Activated T-cell treated with anti-CD3 and anti-CD28 coated beads, Interleukin-2, amount 50 U/mL, for 4 hours (primary cell): ENCODE measurements at regions not wholly inside any gene's neighbourhood (a gene's known extent, or its start where the extent isn't known, plus 50 kb on each side); places are given as distances from the start of the nearest gene placed in this dataset.

Source experiments
- ATAC-seq, 2 donors: fragments of 200-7000 bp; cut with Tn5 transposase; one replicate each; pipeline ENCODE4 v1.10.0; 2021
- DNase-seq: peaks from one replicate; pipeline ENCODE4 v3.0.0-alpha.2; 2020
- H3K27me3 Mint-ChIP-seq: one replicate; pipeline ENCODE4 v1.8.0; 2021; ENCODE audit warnings: low read depth, mixed read lengths
- H3K36me3 Mint-ChIP-seq: one replicate; pipeline ENCODE4 v1.8.0; 2022; ENCODE audit warnings: mixed read lengths; ENCODE audit not compliant: insufficient read depth
- H3K4me1 Mint-ChIP-seq: one replicate; pipeline ENCODE4 v1.8.0; 2021; ENCODE audit warnings: low read depth, mixed read lengths
- H3K4me3 Mint-ChIP-seq: one replicate; pipeline ENCODE4 v1.8.0; 2021; ENCODE audit warnings: mild to moderate bottlenecking, moderate library complexity, mixed read lengths
- H3K9me3 Mint-ChIP-seq: one replicate; pipeline ENCODE4 v1.8.0; 2021; ENCODE audit warnings: mixed read lengths

DNA sequence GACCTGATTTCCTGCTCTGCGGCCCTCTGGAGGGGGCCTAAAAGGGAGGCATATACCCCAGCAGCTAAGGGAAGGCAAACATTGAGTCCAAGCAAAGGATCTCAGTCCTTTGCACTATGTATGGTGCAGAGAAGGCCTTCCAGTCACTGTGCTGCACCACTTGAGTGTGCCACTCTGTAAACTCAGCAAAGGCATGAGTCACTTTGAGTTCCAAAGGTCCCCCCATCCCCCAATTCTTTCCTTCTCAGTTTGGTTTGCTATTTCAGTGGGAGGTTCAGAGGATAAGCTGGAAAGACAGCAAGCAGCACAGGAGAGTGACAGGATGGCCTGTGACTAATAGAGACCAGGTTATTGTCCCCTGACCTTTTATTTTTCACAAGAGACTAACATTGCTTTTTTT is 131.3 kb downstream of the FHDC1 start:
- H3K36me3 Mint-ChIP-seq: no peaks in the 10 kb centered on the region
- no peak for ATAC-seq
- no peak for DNase-seq
- H3K27me3 Mint-ChIP-seq: no peaks in the 10 kb centered on the region
- no peak overlapping the region for H3K4me3 Mint-ChIP-seq
- peaks cover 5% of the 10 kb centered on the region for H3K9me3 Mint-ChIP-seq
- no peaks in the 10 kb centered on the region for H3K4me1 Mint-ChIP-seq

DNA sequence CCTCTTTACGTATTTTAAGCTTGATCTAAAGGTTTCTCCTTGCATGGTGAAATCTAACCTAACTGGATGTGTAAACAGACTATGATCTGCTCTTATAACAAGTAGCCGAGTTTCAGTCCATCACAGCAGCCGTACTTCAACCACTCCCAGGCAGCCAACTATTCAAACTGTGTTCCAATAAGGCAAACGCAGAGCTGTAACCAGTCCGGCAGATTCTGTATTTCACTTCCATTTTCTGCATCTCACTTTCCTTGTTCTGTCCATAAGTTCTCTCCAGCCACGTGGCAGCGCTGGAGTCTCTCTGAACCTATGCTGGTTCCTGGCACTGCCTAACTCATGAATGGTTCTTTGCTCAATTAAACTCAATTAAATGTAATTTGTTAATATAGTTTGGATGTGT is 132.6 kb downstream of the FHDC1 start:
- peaks cover 2% of the 10 kb centered on the region for H3K4me1 Mint-ChIP-seq
- DNase-seq (no peak), ATAC-seq (no peak)
- H3K9me3 Mint-ChIP-seq: peaks cover 5% of the 10 kb centered on the region
- no peaks in the 10 kb centered on the region for H3K36me3 Mint-ChIP-seq
- H3K4me3 Mint-ChIP-seq: no peak overlapping the region
- no peaks in the 10 kb centered on the region for H3K27me3 Mint-ChIP-seq

DNA sequence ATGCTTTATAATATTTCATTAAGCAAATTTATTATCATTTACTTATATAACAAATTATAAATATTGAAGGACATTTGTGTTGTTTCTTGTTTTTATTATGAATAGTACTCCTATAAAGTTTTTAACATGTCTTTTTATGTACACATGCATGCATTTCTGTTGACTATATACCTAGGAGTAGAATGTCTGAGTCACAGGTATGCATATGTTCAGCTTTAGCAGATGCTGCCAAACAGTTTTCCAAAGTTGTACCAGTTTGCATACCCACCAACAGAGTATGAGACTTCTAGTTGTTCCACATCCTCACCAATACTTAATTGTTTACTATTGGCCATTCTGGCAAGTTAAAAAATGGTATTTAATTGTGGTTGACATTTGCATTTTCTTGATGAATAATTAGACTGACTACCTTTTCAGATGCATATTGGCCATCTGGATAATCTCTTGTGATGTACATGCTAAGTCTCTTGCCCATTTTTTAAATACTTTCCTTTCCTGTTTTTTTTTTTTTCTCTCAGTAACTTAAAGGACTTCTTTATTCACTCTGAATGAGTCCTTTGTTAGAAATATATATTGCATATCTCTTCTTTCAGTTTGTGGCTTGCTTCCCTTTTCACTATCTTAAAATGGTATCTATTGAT is 132.2 kb upstream of the TRIM2 start:
- Mint-ChIP-seq H3K9me3 (peaks cover 5% of the 10 kb centered on the region), H3K4me1 (peaks cover 16% of the 10 kb centered on the region), H3K27me3 (no peaks in the 10 kb centered on the region), H3K4me3 (no peak overlapping the region), H3K36me3 (no peaks in the 10 kb centered on the region)
- DNase-seq: no peak
- no peak for ATAC-seq

DNA sequence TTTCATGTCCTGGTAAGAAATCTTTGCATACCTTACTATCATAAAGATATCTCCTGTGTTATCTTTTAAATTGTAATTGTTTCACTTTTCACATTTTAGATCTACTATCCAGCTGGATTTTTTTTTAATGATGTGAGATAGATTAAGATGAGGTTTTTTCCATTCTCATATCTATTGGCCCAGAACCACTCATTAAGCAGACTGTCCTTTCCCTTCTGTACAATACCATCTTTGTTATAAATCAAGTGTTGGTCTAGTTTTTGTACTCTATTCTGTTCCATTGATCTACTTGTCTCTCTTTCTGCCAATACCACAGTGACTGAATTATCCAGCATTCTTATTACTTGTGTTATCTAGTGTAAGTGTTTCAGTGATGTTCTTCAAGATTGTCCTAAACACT is 131.6 kb upstream of the TRIM2 start:
- peaks cover 5% of the 10 kb centered on the region for H3K9me3 Mint-ChIP-seq
- H3K4me3 Mint-ChIP-seq: no peak overlapping the region

DNA sequence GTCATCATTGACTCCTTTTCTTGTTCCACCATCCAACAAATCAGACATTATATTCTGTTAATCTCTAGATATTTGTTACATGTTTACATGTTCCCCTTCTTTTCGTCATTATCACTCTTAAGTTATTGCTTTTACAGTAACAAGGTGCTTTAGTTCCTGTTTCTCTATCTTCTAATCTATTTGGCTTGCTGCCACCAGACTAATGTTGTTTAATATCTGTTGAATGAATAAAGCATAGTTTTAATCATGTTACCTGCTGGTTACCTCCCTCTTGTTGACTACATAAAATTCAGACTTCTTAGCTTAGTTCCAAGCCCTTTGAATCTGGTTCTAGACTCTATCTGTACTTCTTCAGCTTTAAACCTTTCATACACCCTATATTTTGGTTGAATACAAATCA is 129.8 kb upstream of the TRIM2 start:
- no peak for ATAC-seq
- Mint-ChIP-seq H3K36me3 (no peaks in the 10 kb centered on the region), H3K27me3 (no peaks in the 10 kb centered on the region), H3K9me3 (peaks cover 5% of the 10 kb centered on the region), H3K4me1 (peaks cover 18% of the 10 kb centered on the region), H3K4me3 (no peak overlapping the region)
- DNase-seq: no peak

More for the DNA sequence above, 131.6 kb upstream of the TRIM2 start:
- no peak for DNase-seq
- no peaks in the 10 kb centered on the region for H3K36me3 Mint-ChIP-seq
- no peak for ATAC-seq
- no peaks in the 10 kb centered on the region for H3K27me3 Mint-ChIP-seq
- peaks cover 16% of the 10 kb centered on the region for H3K4me1 Mint-ChIP-seq

DNA sequence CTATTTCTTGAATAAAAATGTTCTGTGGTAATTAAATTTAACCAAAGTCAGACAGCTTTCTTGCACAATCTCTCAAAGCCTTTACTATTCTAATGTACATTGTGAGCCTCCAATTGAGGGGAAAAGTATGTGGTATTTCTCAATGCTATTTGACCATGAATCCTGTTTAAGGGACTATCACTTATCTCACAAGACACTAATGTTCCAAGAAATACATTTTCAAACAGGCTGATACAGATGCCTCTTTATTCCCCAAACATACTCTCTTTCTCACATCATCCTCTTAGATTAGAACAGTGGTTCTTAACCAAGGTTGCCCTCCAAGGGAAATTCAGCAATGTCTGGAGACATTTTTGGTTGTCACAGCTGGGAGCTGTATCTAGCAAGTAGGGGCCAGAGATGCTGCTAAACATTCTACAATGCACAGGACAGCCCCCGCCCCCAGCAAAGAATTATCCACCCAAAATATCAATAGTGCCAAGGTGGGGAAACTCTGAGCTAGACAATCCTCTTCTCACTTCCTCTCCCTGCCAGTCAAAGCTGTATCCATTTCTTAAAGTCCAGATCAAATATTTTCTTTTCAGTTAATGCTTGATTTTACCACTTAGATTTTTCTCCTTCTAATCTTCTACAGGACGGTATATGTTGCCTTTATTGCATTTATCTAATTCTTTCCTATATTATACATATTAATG is 129.2 kb upstream of the TRIM2 start:
- H3K36me3 Mint-ChIP-seq: no peaks in the 10 kb centered on the region
- H3K27me3 Mint-ChIP-seq: no peaks in the 10 kb centered on the region
- peaks cover 24% of the 10 kb centered on the region for H3K4me1 Mint-ChIP-seq
- ATAC-seq (no peak), DNase-seq (no peak)
- no peak overlapping the region for H3K4me3 Mint-ChIP-seq
- peaks cover 5% of the 10 kb centered on the region for H3K9me3 Mint-ChIP-seq

DNA sequence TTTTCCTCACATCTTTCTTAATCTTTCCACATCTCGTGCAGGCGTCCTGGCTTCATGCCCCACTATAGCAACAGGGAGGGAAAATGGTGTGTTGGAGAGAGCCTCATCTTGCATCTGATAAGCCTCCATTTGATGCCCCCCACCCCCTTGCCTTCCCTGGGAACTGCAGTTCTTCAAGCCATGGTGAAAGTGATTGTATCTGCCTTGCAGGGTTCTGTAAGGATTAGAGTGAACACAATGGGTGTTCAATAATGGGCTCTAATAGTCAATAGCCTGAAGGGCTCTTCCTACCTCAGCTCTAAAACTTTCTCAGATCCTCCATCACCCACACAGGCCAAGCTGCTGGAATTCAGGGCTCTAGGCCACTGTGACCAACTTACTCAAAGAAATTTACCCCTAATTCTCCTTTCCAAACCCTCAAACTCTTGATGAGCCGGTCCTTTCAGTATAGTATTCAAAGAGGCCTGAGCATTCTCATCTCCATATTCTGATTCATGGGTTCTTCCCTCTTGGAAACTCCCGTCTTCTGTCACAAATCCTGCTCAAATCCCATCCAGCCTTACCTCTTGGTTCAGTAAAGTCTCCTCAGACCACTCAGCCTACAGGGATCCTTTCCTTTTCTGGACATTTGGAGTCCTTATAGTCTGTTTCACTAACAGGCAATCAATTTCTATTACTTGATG is 128.3 kb upstream of the TRIM2 start:
- Mint-ChIP-seq H3K36me3 (no peaks in the 10 kb centered on the region), H3K9me3 (peaks cover 4% of the 10 kb centered on the region), H3K4me1 (peaks cover 33% of the 10 kb centered on the region), H3K4me3 (no peak overlapping the region), H3K27me3 (no peaks in the 10 kb centered on the region)
- ATAC-seq (no peak), DNase-seq (no peak)

DNA sequence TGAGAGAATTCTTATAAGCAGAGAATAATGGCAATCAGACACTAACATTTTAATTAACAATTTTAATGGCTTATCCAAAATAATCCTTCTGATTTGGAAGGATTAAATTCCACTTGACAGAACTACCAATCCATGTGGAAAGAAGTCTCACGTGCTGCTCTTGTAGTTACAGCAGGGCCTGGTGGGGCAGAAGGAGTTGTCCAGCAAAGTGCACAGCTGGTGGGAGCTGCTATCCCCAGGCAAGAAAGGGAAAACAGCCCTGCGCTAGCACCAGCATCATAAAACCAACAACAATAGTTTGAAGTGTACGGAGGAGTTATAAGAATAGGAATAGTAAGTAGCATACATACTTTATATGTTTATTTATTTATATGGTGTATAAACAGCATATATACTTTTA is 127.4 kb upstream of the TRIM2 start:
- ATAC-seq: no peak

DNA sequence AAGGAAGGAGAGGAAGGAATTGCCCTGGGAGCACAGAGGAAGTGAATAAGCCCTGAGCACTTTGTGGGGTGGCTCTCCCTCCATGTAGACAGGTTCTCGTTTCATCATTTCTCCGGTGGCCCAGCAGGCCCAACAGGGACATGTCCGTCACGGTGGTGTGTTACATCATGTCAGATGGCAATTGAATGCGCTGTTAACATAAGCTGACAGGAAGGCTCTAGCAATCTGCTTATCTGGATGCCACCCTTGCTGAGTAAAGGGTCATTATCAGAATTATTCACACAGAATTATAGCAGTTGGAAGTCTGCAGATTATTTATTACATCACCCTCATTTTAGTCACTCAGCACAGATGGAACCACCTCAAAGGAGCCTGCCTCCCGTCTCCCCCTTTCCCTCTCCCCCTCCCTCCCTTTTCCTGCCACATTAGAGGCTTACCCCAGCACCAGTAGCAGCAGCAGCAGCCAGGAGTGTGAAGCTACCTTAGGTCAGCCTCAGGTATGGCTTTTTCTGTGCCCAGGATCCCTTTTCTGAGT is 124.3 kb upstream of the TRIM2 start:
- H3K9me3 Mint-ChIP-seq: no peaks in the 10 kb centered on the region
- H3K27me3 Mint-ChIP-seq: no peaks in the 10 kb centered on the region
- no peak for DNase-seq
- H3K36me3 Mint-ChIP-seq: no peaks in the 10 kb centered on the region
- H3K4me1 Mint-ChIP-seq: peaks cover 54% of the 10 kb centered on the region
- no peak overlapping the region for H3K4me3 Mint-ChIP-seq
- ATAC-seq: no peak

More for the DNA sequence above, 127.4 kb upstream of the TRIM2 start:
- H3K4me3 Mint-ChIP-seq: no peak overlapping the region
- no peaks in the 10 kb centered on the region for H3K36me3 Mint-ChIP-seq
- H3K4me1 Mint-ChIP-seq: peaks cover 41% of the 10 kb centered on the region
- H3K27me3 Mint-ChIP-seq: no peaks in the 10 kb centered on the region
- DNase-seq: no peak
- no peaks in the 10 kb centered on the region for H3K9me3 Mint-ChIP-seq

DNA sequence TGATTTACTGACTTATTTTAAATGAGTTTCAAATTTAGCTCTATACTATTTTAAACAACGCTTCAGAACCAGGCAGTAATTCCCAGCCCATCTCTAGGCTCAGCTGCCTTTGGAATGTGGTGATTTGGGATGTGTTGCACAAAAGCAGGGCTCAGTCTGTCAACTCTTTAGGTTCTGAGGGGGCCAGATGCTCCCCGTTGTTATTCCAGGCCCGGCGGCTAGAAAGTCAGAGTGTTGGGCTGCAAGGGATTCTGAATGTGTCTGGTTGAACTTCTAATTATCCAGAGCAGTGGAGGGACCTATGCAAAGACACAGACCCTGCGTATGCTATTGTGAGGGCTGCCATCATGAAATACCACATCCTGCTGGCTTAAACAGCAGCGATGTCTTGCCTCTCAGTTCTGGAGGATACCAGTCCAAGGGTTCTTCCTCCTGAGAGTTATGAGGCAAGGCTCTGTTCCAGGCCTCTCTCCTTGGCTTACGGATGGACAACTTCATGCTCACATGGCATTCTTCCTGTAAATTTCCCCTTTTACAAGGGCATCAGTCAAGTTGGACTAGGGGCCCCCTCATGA is 123.2 kb upstream of the TRIM2 start:
- H3K27me3 Mint-ChIP-seq: no peaks in the 10 kb centered on the region
- no peak overlapping the region for H3K4me3 Mint-ChIP-seq
- no peaks in the 10 kb centered on the region for H3K9me3 Mint-ChIP-seq
- ATAC-seq (no peak), DNase-seq (no peak)
- H3K36me3 Mint-ChIP-seq: no peaks in the 10 kb centered on the region
- H3K4me1 Mint-ChIP-seq: peaks cover 58% of the 10 kb centered on the region

DNA sequence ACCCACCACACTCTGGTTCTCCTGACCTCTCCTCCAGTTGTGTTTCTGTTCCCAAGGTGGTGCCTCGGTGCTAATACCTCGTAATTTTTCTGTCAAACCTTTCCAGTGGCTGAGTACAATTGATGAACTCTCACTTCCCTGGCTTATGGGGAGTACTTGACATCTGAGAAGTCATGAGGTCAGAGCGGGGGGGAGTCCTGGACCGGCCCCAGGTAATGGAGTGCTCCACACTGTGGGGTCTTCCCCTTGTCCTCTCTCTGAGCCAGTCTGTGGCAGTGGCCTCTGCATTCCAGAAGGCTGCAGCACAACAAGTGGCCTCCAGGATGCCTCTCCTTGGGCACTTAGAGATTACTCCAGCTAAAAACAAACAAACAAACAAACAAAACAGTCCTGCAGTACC is 122.5 kb upstream of the TRIM2 start:
- no peak for DNase-seq
- ATAC-seq: no peak
- Mint-ChIP-seq H3K4me3 (no peak overlapping the region), H3K27me3 (no peaks in the 10 kb centered on the region), H3K36me3 (no peaks in the 10 kb centered on the region), H3K4me1 (peaks cover 58% of the 10 kb centered on the region), H3K9me3 (no peaks in the 10 kb centered on the region)

DNA sequence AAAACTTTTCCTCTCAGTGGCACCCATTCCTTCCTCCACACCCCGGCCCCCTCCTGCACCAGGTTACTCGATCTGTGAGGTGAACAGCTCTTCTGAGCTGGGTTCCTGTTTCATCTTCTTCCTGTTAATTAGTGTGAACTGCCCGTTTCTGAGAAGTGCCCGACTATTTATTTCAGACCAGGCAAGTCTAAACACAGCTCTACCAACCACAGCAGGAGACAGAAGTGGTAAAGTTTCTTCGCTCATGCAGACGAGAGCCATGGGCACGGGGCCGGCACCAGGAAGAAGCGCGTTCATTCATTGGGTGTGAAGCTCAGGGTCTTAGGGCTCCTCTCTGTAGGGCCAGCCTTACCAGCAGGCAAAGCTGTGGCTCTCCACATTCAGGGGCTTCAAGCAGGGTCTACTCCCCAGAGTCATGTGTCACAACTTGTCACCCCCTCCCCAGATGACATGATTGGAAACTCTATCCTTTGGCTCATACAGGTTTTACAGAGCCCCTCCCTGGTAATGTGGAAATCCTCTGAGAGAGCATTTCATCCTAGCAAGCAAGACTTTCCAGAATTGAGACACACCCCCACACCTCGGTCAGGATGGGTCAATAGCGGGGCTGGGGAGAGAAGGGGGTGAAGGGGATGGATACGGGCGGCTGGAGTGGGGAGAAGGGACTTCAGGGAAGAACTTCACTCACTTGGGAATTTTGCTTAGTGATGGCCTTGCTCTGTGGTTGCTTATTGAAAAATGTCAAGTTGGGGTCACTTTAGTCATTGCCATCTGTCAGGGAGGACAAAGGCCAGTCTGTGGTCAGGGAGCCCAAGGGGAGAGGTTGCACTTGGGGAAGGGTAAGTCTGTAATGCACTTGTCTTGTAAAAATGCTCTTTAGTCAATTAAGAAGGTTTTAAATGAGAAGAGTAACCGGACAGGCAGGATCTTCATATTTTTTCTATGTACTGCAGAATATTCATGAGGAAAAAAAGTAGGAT is 121.6 kb upstream of the TRIM2 start:
- Mint-ChIP-seq H3K4me1 (peaks cover 58% of the 10 kb centered on the region), H3K4me3 (peak overlapping the region; percentile 24), H3K9me3 (no peaks in the 10 kb centered on the region), H3K36me3 (no peaks in the 10 kb centered on the region), H3K27me3 (no peaks in the 10 kb centered on the region)
- no peak for DNase-seq
- ATAC-seq: no peak

DNA sequence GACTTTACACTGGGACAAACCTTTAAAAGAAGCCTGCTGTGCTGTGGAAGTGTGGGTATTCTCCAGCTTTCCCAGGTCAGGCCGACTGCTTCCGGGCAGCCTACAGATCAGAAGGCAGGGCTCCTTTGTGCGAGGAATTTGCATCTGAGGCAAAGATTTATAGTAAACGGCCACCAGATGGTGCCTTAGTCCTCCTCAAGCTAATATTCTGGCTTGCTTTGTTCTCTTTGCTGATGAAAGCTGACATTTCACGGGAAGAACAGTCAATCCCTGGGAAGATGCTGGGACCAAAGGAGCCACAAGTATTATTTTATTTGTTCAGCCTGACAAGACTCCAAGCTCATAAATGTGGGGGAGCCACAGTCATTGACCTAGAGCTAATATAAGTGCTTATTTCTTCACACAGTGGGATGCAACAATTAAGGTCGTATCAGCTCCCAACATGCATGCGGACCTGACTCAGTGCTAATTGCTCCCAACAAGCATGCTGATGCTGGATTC is 120.7 kb upstream of the TRIM2 start:
- ATAC-seq (peak; percentile 42 to 64), DNase-seq (peak; percentile 34)
- Mint-ChIP-seq H3K4me1 (peaks cover 58% of the 10 kb centered on the region), H3K4me3 (no peak overlapping the region), H3K36me3 (no peaks in the 10 kb centered on the region), H3K9me3 (no peaks in the 10 kb centered on the region), H3K27me3 (no peaks in the 10 kb centered on the region)
